A673 (cell line): ENCODE measurements at regions not wholly inside any gene's neighbourhood (a gene's known extent, or its start where the extent isn't known, plus 50 kb on each side); places are given as distances from the start of the nearest gene placed in this dataset.

ENCODE experiments used
- EZH2 ChIP-seq: fragments of 200-600 bp; sonication (generic); IDR thresholded peaks from 2 replicates; pipeline ENCODE4 v1.6.1; 2017; ENCODE audit warnings: borderline replicate concordance, low read depth, mild to moderate bottlenecking, mixed read lengths, antibody characterized with exemption, low read length; ENCODE audit not compliant: poor library complexity, severe bottlenecking
- TF ChIP-seq, protein P1 (sequence below): fragments of 300-800, 200-600 bp; sonication (generic); conservative IDR thresholded peaks from 2 replicates; pipeline ENCODE4 v1.5.1; 2017; ENCODE audit warnings: low read depth, mild to moderate bottlenecking, antibody characterized with exemption, low read length, moderate library complexity, mixed read lengths

GRCh38 chr2:104690255-104690984 lies 163.5 kb upstream of the POU3F3 start:
- TF ChIP-seq, protein P1, sequence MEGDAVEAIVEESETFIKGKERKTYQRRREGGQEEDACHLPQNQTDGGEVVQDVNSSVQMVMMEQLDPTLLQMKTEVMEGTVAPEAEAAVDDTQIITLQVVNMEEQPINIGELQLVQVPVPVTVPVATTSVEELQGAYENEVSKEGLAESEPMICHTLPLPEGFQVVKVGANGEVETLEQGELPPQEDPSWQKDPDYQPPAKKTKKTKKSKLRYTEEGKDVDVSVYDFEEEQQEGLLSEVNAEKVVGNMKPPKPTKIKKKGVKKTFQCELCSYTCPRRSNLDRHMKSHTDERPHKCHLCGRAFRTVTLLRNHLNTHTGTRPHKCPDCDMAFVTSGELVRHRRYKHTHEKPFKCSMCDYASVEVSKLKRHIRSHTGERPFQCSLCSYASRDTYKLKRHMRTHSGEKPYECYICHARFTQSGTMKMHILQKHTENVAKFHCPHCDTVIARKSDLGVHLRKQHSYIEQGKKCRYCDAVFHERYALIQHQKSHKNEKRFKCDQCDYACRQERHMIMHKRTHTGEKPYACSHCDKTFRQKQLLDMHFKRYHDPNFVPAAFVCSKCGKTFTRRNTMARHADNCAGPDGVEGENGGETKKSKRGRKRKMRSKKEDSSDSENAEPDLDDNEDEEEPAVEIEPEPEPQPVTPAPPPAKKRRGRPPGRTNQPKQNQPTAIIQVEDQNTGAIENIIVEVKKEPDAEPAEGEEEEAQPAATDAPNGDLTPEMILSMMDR = no peak
- no peak for TF ChIP-seq EZH2
